ENCODE measurements at regions not wholly inside any gene's neighbourhood (a gene's known extent, or its start where the extent isn't known, plus 50 kb on each side); places are given as distances from the start of the nearest gene placed in this dataset.
"Not testable (repeated sequence)": the region's sequence is repeated elsewhere in the genome, so short reads cannot be mapped to it uniquely, and the experiment has no call there.

- DNase-seq (ENCODE audit: low spot score): no peak
Measured at GRCh38 chr1:114032271-114033215, 53.3 kb downstream of the OLFML3 start.

DNA sequence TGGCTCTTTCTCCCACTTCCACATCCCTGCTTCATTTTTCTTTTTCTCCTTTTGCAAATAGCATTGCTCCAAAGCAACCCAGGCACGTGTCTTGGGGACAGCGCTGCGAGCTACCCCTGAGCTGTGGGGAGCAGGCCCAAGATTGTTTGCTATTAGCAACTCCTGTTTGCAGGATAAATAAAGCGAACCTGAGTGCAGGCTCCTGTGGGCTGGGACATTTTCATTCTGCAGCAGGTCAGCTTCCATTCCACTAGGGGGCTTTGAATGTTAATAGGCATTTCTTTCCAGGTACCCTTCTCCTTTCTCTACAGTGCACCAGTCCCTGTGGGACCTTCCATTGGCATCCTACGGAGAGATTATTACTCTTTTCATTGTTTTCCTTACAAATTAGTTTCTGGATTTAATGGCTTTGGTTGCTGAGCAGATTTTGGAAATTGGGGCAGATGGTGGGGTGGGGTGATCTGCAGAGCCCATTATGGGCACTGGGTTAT, 54.0 kb downstream of the OLFML3 start:
- DNase-seq (ENCODE audit: low spot score): peak; percentile 2

GRCh38 chr1:114033961-114034360, 54.7 kb downstream of the OLFML3 start:
- no peak for DNase-seq (ENCODE audit: low spot score)

- DNase-seq (ENCODE audit: low spot score): no peak
Measured at GRCh38 chr1:114034567-114035303, 55.5 kb downstream of the OLFML3 start.

DNA sequence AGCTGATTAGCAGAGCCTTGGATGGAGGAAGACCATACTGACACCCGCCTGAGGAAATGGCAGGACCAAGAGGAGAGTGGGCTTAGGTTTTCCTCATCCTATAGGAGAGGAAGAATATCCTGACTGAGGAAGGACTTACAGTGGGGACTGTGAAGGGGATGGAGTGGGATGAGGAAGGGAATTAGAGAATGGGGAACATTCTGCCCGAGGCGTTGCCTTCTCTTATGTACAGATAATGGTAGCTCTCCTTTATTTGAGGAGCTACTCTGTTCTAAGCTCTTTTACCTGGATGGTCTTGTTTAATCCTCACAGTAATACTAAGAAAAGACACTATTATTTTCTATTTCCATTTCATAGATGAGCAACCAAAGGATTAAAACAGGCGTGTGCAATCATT, 56.0 kb downstream of the OLFML3 start:
- no peak for DNase-seq (ENCODE audit: low spot score)

DNA sequence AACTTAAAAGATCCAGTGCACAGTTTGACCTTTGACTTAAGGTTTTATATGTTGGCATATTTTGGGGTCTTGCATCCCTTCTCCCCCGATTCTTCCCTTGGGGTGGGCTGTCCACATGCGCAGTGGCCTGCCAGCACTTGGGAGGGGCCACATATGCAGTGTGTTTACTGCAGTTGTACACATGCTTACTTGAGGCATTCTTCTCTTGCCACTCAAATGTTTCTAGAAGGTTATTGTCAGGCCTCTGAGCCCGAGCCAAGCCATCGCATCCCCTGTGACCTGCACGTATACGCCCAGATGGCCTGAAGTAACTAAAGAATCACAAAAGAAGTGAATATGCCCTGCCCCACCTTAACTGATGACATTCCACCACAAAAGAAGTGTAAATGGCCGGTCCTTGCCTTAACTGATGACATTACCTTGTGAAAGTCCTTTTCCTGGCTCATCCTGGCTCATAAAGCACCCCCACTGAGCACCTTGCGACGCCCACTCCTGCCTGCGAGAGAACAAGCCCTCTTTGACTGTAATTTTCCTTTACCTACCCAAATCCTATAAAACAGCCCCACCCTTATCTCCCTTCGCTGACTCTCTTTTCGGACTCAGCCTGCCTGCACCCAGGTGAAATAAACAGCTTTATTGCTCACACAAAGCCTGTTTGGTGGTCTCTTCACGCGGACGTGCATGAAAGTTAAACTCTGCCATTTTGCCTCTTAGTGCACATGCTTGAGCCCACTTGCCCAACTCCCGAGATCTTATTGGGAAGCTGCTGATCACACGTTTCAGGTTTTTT, 57.8 kb downstream of the OLFML3 start:
- DNase-seq (ENCODE audit: low spot score): not testable (repeated sequence)

- DNase-seq (ENCODE audit: low spot score): no peak
Measured at GRCh38 chr1:114037631-114037890, 58.3 kb downstream of the OLFML3 start.

GRCh38 chr1:114037962-114038816, 58.9 kb downstream of the OLFML3 start:
- DNase-seq (ENCODE audit: low spot score): no peak
